GM19099 (cell line): ENCODE measurements at regions not wholly inside any gene's neighbourhood (a gene's known extent, or its start where the extent isn't known, plus 50 kb on each side); places are given as distances from the start of the nearest gene placed in this dataset.

Experiments used
- POLR2A ChIP-seq: IDR thresholded peaks from 3 replicates; pipeline ENCODE4 v1.6.1; 2011; ENCODE audit warnings: low read depth; ENCODE audit not compliant: insufficient read length; ENCODE audit errors: extremely low read depth

GRCh38 chr12:92621833-92622232 lies 81.0 kb upstream of the PLEKHG7 start:
- TF ChIP-seq POLR2A: no peak

GRCh38 chr12:92621312-92621711 lies 81.5 kb upstream of the PLEKHG7 start:
- TF ChIP-seq POLR2A: no peak

GRCh38 chr12:92619730-92620684 lies 82.8 kb upstream of the PLEKHG7 start:
- no peak for TF ChIP-seq POLR2A

- no peak for TF ChIP-seq POLR2A
Measured at GRCh38 chr12:92619026-92619425, 83.8 kb upstream of the PLEKHG7 start.

GRCh38 chr12:92615703-92616102 lies 87.1 kb upstream of the PLEKHG7 start:
- no peak for TF ChIP-seq POLR2A

GRCh38 chr12:92615086-92615485 lies 87.7 kb upstream of the PLEKHG7 start:
- TF ChIP-seq POLR2A: no peak

- TF ChIP-seq POLR2A: no peak
Measured at GRCh38 chr12:92614502-92614901, 88.3 kb upstream of the PLEKHG7 start.

GRCh38 chr12:92614001-92614400 lies 88.8 kb upstream of the PLEKHG7 start:
- no peak for TF ChIP-seq POLR2A

GRCh38 chr12:92612611-92613010 lies 90.2 kb upstream of the PLEKHG7 start:
- no peak for TF ChIP-seq POLR2A

- TF ChIP-seq POLR2A: no peak
Measured at GRCh38 chr12:92608151-92609091, 94.4 kb upstream of the PLEKHG7 start.

- no peak for TF ChIP-seq POLR2A
Measured at GRCh38 chr12:92606956-92607355, 95.8 kb upstream of the PLEKHG7 start.

GRCh38 chr12:92605621-92606170 lies 97.1 kb upstream of the PLEKHG7 start:
- TF ChIP-seq POLR2A: no peak

- no peak for TF ChIP-seq POLR2A
Measured at GRCh38 chr12:92604786-92605185, 98.0 kb upstream of the PLEKHG7 start.

GRCh38 chr12:92603741-92604432 lies 98.9 kb upstream of the PLEKHG7 start:
- no peak for TF ChIP-seq POLR2A

- no peak for TF ChIP-seq POLR2A
Measured at GRCh38 chr12:92602930-92603623, 99.7 kb upstream of the PLEKHG7 start.

- TF ChIP-seq POLR2A: no peak
Measured at GRCh38 chr12:92602476-92602875, 100.3 kb upstream of the PLEKHG7 start.
